ENCODE measurements at regions not wholly inside any gene's neighbourhood (a gene's known extent, or its start where the extent isn't known, plus 50 kb on each side); places are given as distances from the start of the nearest gene placed in this dataset.

DNA sequence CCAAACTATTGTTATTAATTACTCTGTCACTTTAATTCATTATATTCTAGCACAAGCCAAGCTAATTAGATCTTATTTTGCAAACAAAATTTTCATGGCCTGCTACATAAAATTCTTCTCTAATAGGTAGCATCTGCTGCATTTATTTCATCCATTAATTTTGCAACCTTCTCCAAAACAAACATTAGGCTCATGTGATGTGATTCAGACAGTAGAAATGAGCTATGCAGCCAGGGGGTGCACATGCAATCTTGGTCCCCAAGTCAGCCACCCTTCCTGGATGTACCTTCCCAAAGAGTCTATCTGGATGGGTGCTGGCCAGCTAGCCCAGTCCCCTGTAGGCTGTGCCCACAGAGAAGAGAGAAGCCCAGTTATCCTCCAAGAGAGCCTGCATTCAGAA, 242.1 kb upstream of the OSR1 start:
- no peak for DNase-seq (ENCODE audit: low read depth in 2 of 2)

- DNase-seq (ENCODE audit: low read depth in 2 of 2): no peak
Measured at GRCh38 chr2:19598971-19599370, 240.5 kb upstream of the OSR1 start.

- DNase-seq (ENCODE audit: low read depth in 2 of 2): no peak
Measured at GRCh38 chr2:19592197-19592596, 233.8 kb upstream of the OSR1 start.

GRCh38 chr2:19589791-19590190, 231.4 kb upstream of the OSR1 start:
- DNase-seq (ENCODE audit: low read depth in 2 of 2): no peak

- no peak for DNase-seq (ENCODE audit: low read depth in 2 of 2)
Measured at GRCh38 chr2:19580830-19581229, 222.4 kb upstream of the OSR1 start.

DNA sequence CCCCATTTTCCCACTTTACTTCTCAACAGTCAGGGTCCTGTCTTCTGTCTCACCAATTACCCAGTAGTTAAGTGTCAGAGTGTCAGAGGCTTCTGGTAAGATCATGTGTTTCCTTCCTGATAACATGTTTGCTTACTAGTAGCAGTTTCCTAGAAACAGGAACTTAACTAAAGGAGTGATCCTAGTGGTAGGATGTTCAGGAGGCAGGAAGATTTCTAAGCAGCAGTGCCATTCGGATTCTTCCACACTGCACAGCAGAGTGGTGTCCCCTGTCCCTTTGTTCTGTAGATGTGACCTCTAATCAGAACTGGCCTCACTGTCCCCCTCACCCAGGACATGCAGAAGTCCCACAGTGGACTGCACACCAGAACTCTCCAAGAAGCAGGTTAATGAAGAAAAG, 221.8 kb upstream of the OSR1 start:
- no peak for DNase-seq (ENCODE audit: low read depth in 2 of 2)

- DNase-seq (ENCODE audit: low read depth in 2 of 2): no peak
Measured at GRCh38 chr2:19579461-19579860, 221.0 kb upstream of the OSR1 start.

GRCh38 chr2:19577723-19578122, 219.3 kb upstream of the OSR1 start:
- no peak for DNase-seq (ENCODE audit: low read depth in 2 of 2)

DNA sequence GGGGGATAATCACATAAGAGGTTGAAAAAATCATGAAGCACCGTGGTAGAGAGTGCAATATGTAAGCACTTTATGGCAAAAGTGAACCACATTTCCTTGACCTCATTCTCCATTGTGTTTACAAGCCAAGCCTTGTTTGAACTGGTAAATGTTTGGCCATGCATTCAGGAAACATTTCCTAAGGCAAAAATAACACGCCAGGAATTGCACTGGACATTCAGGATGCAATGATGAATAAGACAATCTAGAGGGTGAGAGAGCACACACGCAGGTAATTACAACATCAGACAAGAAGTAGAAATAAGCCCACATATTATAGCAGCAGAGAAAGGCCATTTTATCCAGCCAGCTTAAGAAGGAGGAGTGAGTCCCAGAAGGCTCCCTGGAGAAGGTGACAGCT, 218.0 kb upstream of the OSR1 start:
- no peak for DNase-seq (ENCODE audit: low read depth in 2 of 2)

- DNase-seq (ENCODE audit: low read depth in 2 of 2): no peak
Measured at GRCh38 chr2:19575641-19576040, 217.2 kb upstream of the OSR1 start.

- no peak for DNase-seq (ENCODE audit: low read depth in 2 of 2)
Measured at GRCh38 chr2:19574778-19575260, 216.4 kb upstream of the OSR1 start.

DNA sequence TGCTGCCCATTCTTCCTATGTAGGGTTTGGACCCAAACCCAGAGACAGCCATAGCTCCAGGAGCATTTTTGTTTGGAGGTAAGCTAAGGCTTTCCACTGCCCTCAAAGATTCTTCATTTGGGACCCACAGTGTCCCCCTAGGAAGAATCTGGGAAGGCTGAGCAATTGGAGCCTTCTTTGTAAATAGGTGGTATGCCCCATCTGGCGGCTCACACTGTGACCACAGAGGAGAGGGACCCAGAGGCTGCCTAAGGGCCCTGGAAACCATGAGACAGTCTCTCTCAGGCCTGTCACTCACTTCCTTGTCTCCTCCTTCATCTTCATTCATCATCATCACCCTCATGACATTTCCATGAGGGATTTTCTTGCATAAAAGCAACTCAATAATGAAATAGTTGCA, 215.4 kb upstream of the OSR1 start:
- no peak for DNase-seq (ENCODE audit: low read depth in 2 of 2)

DNA sequence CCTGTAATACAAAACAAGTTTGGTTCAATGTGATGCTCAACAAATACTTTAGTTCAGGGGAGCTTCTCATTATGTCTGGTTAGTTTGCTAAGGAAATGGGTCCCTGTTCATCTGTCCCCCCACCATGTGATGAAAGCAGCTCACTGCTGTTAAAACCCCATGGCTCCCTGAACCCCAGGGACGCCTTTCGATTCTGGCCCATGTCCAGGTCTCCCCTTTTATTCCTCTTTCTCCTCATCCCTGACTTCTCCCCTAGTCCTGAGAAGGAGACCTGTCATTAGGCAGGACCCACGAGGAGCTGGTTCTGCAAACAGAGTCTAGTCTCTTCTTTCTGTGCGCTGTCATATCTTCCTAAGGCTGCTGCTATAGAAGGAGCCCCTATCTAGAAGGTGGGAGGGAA, 213.3 kb upstream of the OSR1 start:
- DNase-seq (ENCODE audit: low read depth in 2 of 2): no peak

- DNase-seq (ENCODE audit: low read depth in 2 of 2): no peak
Measured at GRCh38 chr2:19569300-19569791, 210.9 kb upstream of the OSR1 start.

DNA sequence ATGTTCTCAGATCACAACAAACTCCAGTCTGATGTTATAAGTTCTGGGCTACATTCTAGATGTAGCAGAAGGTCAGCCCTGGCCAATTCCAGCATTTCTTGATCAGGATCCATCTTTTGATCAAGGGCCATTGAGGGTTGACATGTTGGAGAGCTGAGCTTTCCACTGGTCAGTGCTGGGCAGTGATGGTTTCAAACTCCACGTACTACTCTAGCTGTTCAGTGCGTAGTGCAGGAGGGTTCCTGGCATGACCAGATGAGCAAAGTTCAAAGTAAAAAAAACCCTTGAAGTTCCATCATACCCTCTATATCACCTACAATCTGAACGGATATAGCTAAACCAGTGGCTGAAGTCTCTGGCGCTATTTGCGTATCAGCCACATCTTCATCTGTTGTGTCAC, 210.4 kb upstream of the OSR1 start:
- no peak for DNase-seq (ENCODE audit: low read depth in 2 of 2)

GRCh38 chr2:19560785-19561184, 202.4 kb upstream of the OSR1 start:
- no peak for DNase-seq (ENCODE audit: low read depth in 2 of 2)

DNA sequence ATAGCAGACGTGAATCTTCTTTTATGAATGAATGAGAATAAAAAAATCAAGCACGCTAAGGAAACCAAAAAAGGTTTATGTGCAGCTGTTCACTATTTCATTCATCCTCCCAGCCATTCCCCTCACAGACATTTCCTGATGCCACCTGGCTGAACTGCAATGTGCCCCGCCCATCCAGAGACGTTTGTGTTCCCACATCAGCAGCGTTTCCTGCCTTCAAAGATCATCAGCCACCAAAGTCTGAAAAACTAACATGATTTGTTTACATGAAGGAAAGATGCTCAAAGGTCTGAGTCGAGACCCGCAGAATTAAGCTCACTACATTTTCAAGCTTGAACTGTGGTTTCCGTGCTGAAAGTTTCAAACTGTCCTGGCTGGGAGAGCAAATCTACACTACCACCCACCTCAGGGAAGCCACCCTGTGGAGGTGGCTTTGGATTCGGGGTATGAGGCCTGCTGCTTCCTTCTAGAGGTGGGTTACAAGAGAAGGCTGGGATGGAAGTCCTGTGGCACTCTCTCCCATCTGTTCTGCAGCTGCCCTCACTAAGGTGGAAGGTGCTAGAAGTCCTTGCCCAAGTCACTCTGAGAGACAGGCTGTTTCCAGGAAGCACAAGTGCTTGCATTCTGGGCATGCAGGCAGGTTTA, 201.3 kb upstream of the OSR1 start:
- no peak for DNase-seq (ENCODE audit: low read depth in 2 of 2)

DNA sequence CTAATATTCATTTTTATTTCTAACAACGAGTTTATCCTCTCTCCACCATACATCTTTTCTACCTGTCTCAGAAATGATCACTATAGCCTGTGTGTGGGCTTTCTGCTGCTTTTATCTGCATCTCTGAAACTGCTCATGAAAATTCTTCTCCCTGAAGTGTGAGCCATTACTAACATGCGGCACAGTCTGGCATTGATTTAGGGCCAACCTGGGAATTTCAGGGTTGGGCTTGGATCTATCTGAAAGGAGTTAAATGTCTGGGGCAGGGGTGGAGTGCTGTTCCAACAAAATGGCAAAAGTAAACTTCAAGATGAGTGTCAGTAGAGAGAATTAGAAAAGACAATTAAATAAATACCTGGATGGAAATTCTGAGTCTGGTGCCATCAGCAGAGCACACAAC, 198.2 kb upstream of the OSR1 start:
- DNase-seq (ENCODE audit: low read depth in 2 of 2): no peak

DNA sequence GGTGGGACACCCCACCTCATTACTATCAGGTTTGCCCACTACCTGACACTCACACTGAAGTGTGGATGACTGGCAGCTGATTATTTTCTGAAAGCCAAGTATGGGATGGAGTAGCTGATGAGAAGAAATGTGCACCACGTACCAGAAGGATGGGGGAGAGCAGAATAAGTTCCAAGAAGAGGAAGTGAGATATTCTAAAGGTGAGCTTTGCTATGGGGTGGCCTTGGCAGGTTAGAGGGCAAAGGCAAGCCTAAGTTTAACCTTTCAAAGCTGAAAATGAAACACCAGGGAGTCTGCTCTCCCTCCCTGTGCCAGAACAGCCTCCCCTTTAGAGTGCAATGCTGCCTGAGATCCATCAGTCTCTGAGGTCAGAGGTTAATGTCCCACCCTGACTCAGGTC, 196.1 kb upstream of the OSR1 start:
- DNase-seq (ENCODE audit: low read depth in 2 of 2): no peak

DNA sequence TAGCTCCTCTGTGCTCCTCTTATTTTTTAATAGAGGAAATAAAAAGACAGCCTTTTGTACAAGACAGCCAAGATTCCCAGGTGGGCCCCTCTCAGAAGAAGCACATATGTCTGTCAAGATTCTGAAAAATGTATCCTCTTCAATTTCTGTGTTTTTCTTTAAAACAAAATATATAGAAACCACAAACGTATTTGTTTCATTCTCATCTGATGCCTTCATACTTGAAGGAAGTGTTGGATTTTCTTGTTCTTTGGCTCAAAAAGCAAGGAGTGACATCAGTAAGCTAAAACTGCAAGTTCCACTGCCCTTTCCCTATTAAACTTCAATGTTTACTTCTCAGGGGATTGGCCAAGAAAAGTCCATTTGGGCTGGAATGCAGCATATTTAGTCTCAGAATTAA, 193.8 kb upstream of the OSR1 start:
- no peak for DNase-seq (ENCODE audit: low read depth in 2 of 2)

GRCh38 chr2:19550750-19551149, 192.3 kb upstream of the OSR1 start:
- DNase-seq (ENCODE audit: low read depth in 2 of 2): no peak

DNA sequence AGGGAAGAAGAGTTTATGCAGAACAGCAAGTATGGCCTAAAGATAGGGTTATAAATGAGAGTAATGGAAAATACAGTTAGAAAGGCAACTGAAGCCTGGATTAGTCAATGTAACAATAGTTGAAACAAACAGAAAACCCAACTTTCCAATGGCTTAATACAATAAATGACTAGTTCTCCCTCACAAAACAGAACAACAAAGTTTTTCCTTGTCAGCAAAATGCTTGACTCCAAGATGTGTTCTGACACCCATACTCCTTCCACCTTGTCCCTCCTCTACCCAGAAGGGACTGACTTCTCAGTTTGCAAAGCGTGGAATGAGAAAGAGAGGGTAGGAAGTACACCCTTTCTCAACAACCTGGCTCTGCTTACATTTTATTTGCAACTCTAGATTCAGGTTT, 191.4 kb upstream of the OSR1 start:
- DNase-seq (ENCODE audit: low read depth in 2 of 2): no peak

GRCh38 chr2:19548116-19548515, 189.7 kb upstream of the OSR1 start:
- DNase-seq (ENCODE audit: low read depth in 2 of 2): no peak

DNA sequence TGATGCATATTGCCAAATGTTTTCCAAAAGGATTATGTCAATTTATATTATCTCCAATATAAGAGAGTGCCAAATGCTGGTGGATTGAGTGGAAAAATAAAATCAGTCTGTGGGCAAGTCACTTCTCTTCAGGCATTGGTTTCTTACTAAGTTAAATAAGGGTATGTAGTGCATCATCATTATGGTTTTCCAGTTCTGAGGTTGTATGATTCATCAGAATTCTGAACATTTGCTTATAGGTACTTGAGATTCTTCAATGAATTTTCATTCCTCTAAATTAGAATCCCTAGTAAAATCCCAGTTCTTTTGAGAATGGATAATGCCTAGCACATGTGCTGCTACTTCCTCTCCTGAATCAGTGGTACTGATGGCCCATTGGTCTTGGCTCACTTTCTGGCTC, 188.9 kb upstream of the OSR1 start:
- DNase-seq (ENCODE audit: low read depth in 2 of 2): no peak

All from stimulated activated CD4-positive, alpha-beta T cell treated with anti-CD3 and anti-CD28 coated beads, Interleukin-4, amount 100 ng/mL, for 48 hours (primary cell).